Body of pancreas (tissue), 4 donors: ENCODE measurements at regions not wholly inside any gene's neighbourhood (a gene's known extent, or its start where the extent isn't known, plus 50 kb on each side); places are given as distances from the start of the nearest gene placed in this dataset.

Experiments
- CTCF ChIP-seq, 7 experiments: fragments of 450-650 bp in 4 of 7; fragments of 200-600 bp in 3 of 7; sonication (generic) in 3 of 7; IDR thresholded peaks; one replicate each; pipeline ENCODE4 v1.5.1; 2016 to 2019; ENCODE audit warnings: antibody characterized with exemption in 7 of 7
- POLR2A ChIP-seq, 3 donors: fragments of 450-650 bp; IDR thresholded peaks; one replicate each; pipeline ENCODE4 v1.6.1; 2016; ENCODE audit warnings: antibody characterized with exemption in 3 of 3, mild to moderate bottlenecking in 2 of 3

- TF ChIP-seq CTCF (IDR thresholded peaks at IDR 0.05) (no peak), POLR2A (IDR thresholded peaks at IDR 0.05) (no peak)
These were observed 383.3 kb upstream of the PROX1 start for GRCh38 chr1:213604477-213604876.
